MM.1S (cell line): ENCODE measurements at regions not wholly inside any gene's neighbourhood (a gene's known extent, or its start where the extent isn't known, plus 50 kb on each side); places are given as distances from the start of the nearest gene placed in this dataset.

Experiments
- EZH2 ChIP-seq: fragments of 300-600 bp; sonication (generic); optimal IDR thresholded peaks from 2 replicates; pipeline ENCODE3; 2017; ENCODE audit warnings: low read depth, mild to moderate bottlenecking, antibody characterized with exemption, low read length, mixed read lengths
- EZH2phosphoT487 ChIP-seq: fragments of 300-600 bp; sonication (generic); IDR thresholded peaks from 2 replicates; pipeline ENCODE4 v1.6.1; 2018; ENCODE audit warnings: antibody characterized with exemption, low read length
- TF ChIP-seq, protein P1 (sequence below): fragments of 300-600 bp; sonication (generic); IDR thresholded peaks from 2 replicates; pipeline ENCODE4 v1.5.1; 2016; ENCODE audit warnings: antibody characterized with exemption, low read length, mixed read lengths

DNA sequence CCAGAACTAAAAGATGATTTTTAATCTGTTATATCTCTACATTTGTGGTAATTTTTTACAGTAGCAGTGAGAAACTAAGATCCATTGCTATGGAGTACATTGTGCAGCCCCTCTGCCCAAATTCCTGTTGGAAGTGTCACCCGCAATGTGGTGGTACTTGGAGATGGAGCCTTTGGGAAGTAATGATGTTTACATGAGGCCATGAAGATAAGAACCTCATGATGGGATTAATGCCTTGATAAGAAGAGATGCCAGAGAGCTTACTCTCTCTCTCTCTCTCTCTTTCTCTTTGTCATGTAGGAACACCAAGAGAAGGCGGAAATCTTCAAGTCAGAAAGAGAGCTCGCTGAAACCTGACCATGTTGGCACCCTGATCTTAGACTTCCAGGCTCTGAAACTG, 535.4 kb downstream of the PID1 start:
- TF ChIP-seq, protein P1, sequence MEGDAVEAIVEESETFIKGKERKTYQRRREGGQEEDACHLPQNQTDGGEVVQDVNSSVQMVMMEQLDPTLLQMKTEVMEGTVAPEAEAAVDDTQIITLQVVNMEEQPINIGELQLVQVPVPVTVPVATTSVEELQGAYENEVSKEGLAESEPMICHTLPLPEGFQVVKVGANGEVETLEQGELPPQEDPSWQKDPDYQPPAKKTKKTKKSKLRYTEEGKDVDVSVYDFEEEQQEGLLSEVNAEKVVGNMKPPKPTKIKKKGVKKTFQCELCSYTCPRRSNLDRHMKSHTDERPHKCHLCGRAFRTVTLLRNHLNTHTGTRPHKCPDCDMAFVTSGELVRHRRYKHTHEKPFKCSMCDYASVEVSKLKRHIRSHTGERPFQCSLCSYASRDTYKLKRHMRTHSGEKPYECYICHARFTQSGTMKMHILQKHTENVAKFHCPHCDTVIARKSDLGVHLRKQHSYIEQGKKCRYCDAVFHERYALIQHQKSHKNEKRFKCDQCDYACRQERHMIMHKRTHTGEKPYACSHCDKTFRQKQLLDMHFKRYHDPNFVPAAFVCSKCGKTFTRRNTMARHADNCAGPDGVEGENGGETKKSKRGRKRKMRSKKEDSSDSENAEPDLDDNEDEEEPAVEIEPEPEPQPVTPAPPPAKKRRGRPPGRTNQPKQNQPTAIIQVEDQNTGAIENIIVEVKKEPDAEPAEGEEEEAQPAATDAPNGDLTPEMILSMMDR: no peak
- TF ChIP-seq EZH2 (no peak), EZH2phosphoT487 (no peak)
